ENCODE measurements at regions not wholly inside any gene's neighbourhood (a gene's known extent, or its start where the extent isn't known, plus 50 kb on each side); places are given as distances from the start of the nearest gene placed in this dataset.

- no peak for DNase-seq (ENCODE audit: low read depth, low spot score)
- no peak overlapping the region for H3K4me3 ChIP-seq (ENCODE audit: low read length)
These were observed 351.0 kb upstream of the B3GALT2 start for GRCh38 chr1:193537266-193538002.

GRCh38 chr1:193533853-193534252 lies 347.4 kb upstream of the B3GALT2 start:
- DNase-seq (ENCODE audit: low read depth, low spot score): no peak

GRCh38 chr1:193525917-193526710 lies 339.7 kb upstream of the B3GALT2 start:
- no peak overlapping the region for H3K4me3 ChIP-seq (ENCODE audit: low read length)
- DNase-seq (ENCODE audit: low read depth, low spot score): no peak

More at GRCh38 chr1:193533853-193534252, 347.4 kb upstream of the B3GALT2 start:
- no peak overlapping the region for H3K4me3 ChIP-seq (ENCODE audit: low read length)

GRCh38 chr1:193525411-193525810 lies 339.0 kb upstream of the B3GALT2 start:
- DNase-seq (ENCODE audit: low read depth, low spot score): no peak
- no peak overlapping the region for H3K4me3 ChIP-seq (ENCODE audit: low read length)

GRCh38 chr1:193524616-193525015 lies 338.2 kb upstream of the B3GALT2 start:
- no peak for DNase-seq (ENCODE audit: low read depth, low spot score)

GRCh38 chr1:193524021-193524420 lies 337.6 kb upstream of the B3GALT2 start:
- DNase-seq (ENCODE audit: low read depth, low spot score): no peak
- no peak overlapping the region for H3K4me3 ChIP-seq (ENCODE audit: low read length)

More at GRCh38 chr1:193524616-193525015, 338.2 kb upstream of the B3GALT2 start:
- H3K4me3 ChIP-seq (ENCODE audit: low read length): no peak overlapping the region

- DNase-seq (ENCODE audit: low read depth, low spot score): no peak
- H3K4me3 ChIP-seq (ENCODE audit: low read length): no peak overlapping the region
These were observed 334.1 kb upstream of the B3GALT2 start for GRCh38 chr1:193520472-193520871.

- DNase-seq (ENCODE audit: low read depth, low spot score): no peak
These were observed 333.5 kb upstream of the B3GALT2 start for GRCh38 chr1:193519922-193520321.

GRCh38 chr1:193516755-193517388 lies 330.5 kb upstream of the B3GALT2 start:
- no peak for DNase-seq (ENCODE audit: low read depth, low spot score)
- no peak overlapping the region for H3K4me3 ChIP-seq (ENCODE audit: low read length)

More at GRCh38 chr1:193519922-193520321, 333.5 kb upstream of the B3GALT2 start:
- H3K4me3 ChIP-seq (ENCODE audit: low read length): no peak overlapping the region

GRCh38 chr1:193514397-193514796 lies 328.0 kb upstream of the B3GALT2 start:
- no peak overlapping the region for H3K4me3 ChIP-seq (ENCODE audit: low read length)
- DNase-seq (ENCODE audit: low read depth, low spot score): no peak

GRCh38 chr1:193513032-193513431 lies 326.6 kb upstream of the B3GALT2 start:
- no peak for DNase-seq (ENCODE audit: low read depth, low spot score)
- no peak overlapping the region for H3K4me3 ChIP-seq (ENCODE audit: low read length)

GRCh38 chr1:193504920-193505319 lies 318.5 kb upstream of the B3GALT2 start:
- no peak overlapping the region for H3K4me3 ChIP-seq (ENCODE audit: low read length)
- DNase-seq (ENCODE audit: low read depth, low spot score): no peak

- H3K4me3 ChIP-seq (ENCODE audit: low read length): no peak overlapping the region
- DNase-seq (ENCODE audit: low read depth, low spot score): no peak
These were observed 311.8 kb upstream of the B3GALT2 start for GRCh38 chr1:193498088-193498655.

GRCh38 chr1:193494368-193494767 lies 308.0 kb upstream of the B3GALT2 start:
- no peak for DNase-seq (ENCODE audit: low read depth, low spot score)
- no peak overlapping the region for H3K4me3 ChIP-seq (ENCODE audit: low read length)

- DNase-seq (ENCODE audit: low read depth, low spot score): no peak
- H3K4me3 ChIP-seq (ENCODE audit: low read length): no peak overlapping the region
These were observed 302.8 kb upstream of the B3GALT2 start for GRCh38 chr1:193489191-193489590.

- H3K4me3 ChIP-seq (ENCODE audit: low read length): no peak overlapping the region
- no peak for DNase-seq (ENCODE audit: low read depth, low spot score)
These were observed 301.3 kb upstream of the B3GALT2 start for GRCh38 chr1:193487722-193488121.

GRCh38 chr1:193486671-193487229 lies 300.3 kb upstream of the B3GALT2 start:
- DNase-seq (ENCODE audit: low read depth, low spot score): no peak
- H3K4me3 ChIP-seq (ENCODE audit: low read length): no peak overlapping the region

GRCh38 chr1:193480755-193481154 lies 294.3 kb upstream of the B3GALT2 start:
- no peak for DNase-seq (ENCODE audit: low read depth, low spot score)
- no peak overlapping the region for H3K4me3 ChIP-seq (ENCODE audit: low read length)

- no peak overlapping the region for H3K4me3 ChIP-seq (ENCODE audit: low read length)
- DNase-seq (ENCODE audit: low read depth, low spot score): peak; percentile 17
These were observed 292.8 kb upstream of the B3GALT2 start for GRCh38 chr1:193479187-193479586.

All from Jurkat, Clone E6-1 (cell line).